ENCODE measurements at regions not wholly inside any gene's neighbourhood (a gene's known extent, or its start where the extent isn't known, plus 50 kb on each side); places are given as distances from the start of the nearest gene placed in this dataset.
"Not testable (repeated sequence)": the region's sequence is repeated elsewhere in the genome, so short reads cannot be mapped to it uniquely, and the experiment has no call there.

DNA sequence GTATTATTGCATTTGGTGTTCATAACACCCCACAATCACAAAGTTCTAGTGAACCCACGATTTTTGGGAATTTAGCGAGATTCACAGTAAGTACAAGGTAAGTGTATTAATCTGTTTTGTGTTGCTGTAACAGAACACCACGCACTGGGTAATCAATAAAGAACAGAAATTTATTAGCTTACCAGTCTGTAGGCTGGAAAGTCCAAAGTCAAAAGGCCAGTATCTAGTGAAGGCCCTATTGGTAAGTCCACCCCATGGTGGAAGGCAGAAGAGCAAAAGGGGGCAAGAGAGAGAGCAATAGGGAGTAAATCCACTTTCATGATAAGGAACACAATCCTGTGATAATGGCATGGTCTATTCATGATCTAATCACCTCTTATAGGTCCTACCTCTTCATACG is 190.3 kb upstream of the KCNMB2 start:
- WGBS, 2 donors = 82 to 87% methylated on average over 4 of the region's 4 CpGs
- no peaks in the 10 kb centered on the region for H3K9me3 ChIP-seq
- no peaks in the 10 kb centered on the region for H3K27me3 ChIP-seq
- intact Hi-C loops (cut with DNase I) = no loop called here
- TF ChIP-seq POLR2A (IDR thresholded peaks at IDR 0.05) = no peak
- TF ChIP-seq, protein P1, sequence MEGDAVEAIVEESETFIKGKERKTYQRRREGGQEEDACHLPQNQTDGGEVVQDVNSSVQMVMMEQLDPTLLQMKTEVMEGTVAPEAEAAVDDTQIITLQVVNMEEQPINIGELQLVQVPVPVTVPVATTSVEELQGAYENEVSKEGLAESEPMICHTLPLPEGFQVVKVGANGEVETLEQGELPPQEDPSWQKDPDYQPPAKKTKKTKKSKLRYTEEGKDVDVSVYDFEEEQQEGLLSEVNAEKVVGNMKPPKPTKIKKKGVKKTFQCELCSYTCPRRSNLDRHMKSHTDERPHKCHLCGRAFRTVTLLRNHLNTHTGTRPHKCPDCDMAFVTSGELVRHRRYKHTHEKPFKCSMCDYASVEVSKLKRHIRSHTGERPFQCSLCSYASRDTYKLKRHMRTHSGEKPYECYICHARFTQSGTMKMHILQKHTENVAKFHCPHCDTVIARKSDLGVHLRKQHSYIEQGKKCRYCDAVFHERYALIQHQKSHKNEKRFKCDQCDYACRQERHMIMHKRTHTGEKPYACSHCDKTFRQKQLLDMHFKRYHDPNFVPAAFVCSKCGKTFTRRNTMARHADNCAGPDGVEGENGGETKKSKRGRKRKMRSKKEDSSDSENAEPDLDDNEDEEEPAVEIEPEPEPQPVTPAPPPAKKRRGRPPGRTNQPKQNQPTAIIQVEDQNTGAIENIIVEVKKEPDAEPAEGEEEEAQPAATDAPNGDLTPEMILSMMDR (IDR thresholded peaks at IDR 0.05) = no peak
- DNase-seq = no peak
- H3K36me3 ChIP-seq = no peaks in the 10 kb centered on the region
- H3K27ac ChIP-seq = no peak overlapping the region
- peaks cover 0 to 27% (median 3%) of the 10 kb centered on the region in 3 donors for H3K4me1 ChIP-seq
- no peak overlapping the region for H3K4me3 ChIP-seq

DNA sequence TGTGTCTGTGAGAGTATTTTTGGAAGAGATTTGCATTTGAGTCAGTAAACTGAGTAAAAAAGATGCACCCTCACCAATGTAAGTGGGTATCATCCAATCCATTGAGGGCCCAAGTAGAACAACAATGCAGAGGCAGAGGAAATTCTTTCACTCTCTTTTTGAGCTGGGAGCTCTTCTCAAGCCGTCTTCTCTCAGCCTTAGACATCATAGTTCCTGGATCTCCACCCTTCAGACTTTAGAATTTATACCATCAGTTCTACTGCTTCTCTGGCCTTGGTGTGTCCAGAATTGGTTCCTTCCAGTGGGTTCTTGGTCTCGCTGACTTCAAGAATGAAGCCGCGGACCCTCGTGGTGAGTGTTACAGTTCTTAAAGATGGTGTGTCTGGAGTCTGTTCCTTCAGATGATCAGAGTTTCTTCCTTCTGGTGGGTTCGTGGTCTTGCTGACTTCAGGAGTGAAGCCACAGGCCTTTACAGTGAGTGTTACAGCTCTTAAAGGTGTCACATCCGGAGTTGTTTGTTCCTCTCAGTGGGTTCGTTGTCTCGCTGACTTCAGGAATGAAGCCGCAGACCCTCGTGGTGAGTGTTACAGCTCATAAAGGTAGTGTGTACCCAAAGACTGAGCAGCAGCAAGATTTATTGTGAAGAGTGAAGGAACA is 187.5 kb upstream of the KCNMB2 start:
- 93 to 95% methylated on average over 7 to 11 of the region's 11 CpGs for WGBS, 2 donors
- H3K36me3 ChIP-seq; H3K4me3 ChIP-seq; DNase-seq; H3K27ac ChIP-seq; H3K27me3 ChIP-seq; H3K9me3 ChIP-seq; intact Hi-C loops (cut with DNase I): not testable (repeated sequence)
- peaks cover 0 to 19% (median 0%) of the 10 kb centered on the region in 3 donors for H3K4me1 ChIP-seq

- H3K4me3 ChIP-seq; H3K27me3 ChIP-seq; H3K36me3 ChIP-seq; intact Hi-C loops (cut with DNase I); H3K9me3 ChIP-seq; DNase-seq; H3K27ac ChIP-seq: not testable (repeated sequence)
- H3K4me1 ChIP-seq = peaks cover 0 to 14% (median 0%) of the 10 kb centered on the region in 3 donors
- 95 to 100% methylated on average over 4 of the region's 4 CpGs for WGBS, 2 donors
Observed at GRCh38 chr3:178349218-178349596, 187.0 kb upstream of the KCNMB2 start.

DNA sequence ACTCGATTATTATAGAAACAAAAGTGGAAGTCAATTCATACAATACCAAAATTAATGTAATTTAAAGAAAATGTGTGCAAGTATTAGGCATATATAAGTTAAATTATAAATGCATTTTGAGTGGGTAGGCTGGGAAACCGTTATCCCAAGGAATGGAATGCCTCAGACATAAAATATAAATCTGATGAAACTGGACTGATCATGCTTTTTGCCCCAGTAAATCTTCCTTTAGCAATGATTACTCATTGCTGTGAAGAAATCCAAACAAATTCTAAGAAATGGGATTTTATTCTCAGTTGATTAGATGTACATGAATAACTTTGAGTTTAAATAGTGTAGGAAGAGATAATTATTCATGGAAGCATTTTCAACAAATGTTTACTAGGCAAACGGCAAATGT is 185.5 kb upstream of the KCNMB2 start:
- no peaks in the 10 kb centered on the region for H3K36me3 ChIP-seq
- intact Hi-C loops (cut with DNase I) = no loop called here
- no peak for TF ChIP-seq POLR2A (IDR thresholded peaks at IDR 0.05)
- TF ChIP-seq, protein P1 (IDR thresholded peaks at IDR 0.05) = no peak
- H3K4me3 ChIP-seq = no peak overlapping the region
- no peak for DNase-seq
- no peaks in the 10 kb centered on the region for H3K9me3 ChIP-seq
- no peak overlapping the region for H3K27ac ChIP-seq
- H3K27me3 ChIP-seq = no peaks in the 10 kb centered on the region
- peaks cover 0 to 6% (median 0%) of the 10 kb centered on the region in 3 donors for H3K4me1 ChIP-seq
- 53 to 74% methylated on average over 3 of the region's 3 CpGs for WGBS, 2 donors

GRCh38 chr3:178352326-178353005 is 183.8 kb upstream of the KCNMB2 start:
- H3K4me3 ChIP-seq = no peak overlapping the region
- WGBS, 2 donors = 52 to 84% methylated on average over 3 of the region's 3 CpGs
- H3K4me1 ChIP-seq = peaks cover 0 to 6% (median 0%) of the 10 kb centered on the region in 3 donors
- H3K27ac ChIP-seq = no peak overlapping the region
- no peaks in the 10 kb centered on the region for H3K9me3 ChIP-seq
- no peaks in the 10 kb centered on the region for H3K36me3 ChIP-seq
- no peak for DNase-seq
- intact Hi-C loops (cut with DNase I) = no loop called here
- no peaks in the 10 kb centered on the region for H3K27me3 ChIP-seq
- TF ChIP-seq POLR2A (IDR thresholded peaks at IDR 0.05) = no peak
- TF ChIP-seq, protein P1 (IDR thresholded peaks at IDR 0.05) = no peak

GRCh38 chr3:178353006-178353694 is 183.1 kb upstream of the KCNMB2 start:
- WGBS, 2 donors = 49 to 68% methylated on average over 1 of the region's 1 CpG
- no peak overlapping the region for H3K4me3 ChIP-seq
- TF ChIP-seq, protein P1 (IDR thresholded peaks at IDR 0.05) = no peak
- TF ChIP-seq POLR2A (IDR thresholded peaks at IDR 0.05) = no peak
- H3K9me3 ChIP-seq = no peaks in the 10 kb centered on the region
- no peak overlapping the region for H3K27ac ChIP-seq
- no peaks in the 10 kb centered on the region for H3K27me3 ChIP-seq
- peaks cover 0 to 6% (median 0%) of the 10 kb centered on the region in 3 donors for H3K4me1 ChIP-seq
- no peaks in the 10 kb centered on the region for H3K36me3 ChIP-seq
- DNase-seq = no peak
- intact Hi-C loops (cut with DNase I) = no loop called here
